Uterus (tissue), 3 donors: ENCODE measurements at regions not wholly inside any gene's neighbourhood (a gene's known extent, or its start where the extent isn't known, plus 50 kb on each side); places are given as distances from the start of the nearest gene placed in this dataset.

Source experiments
- DNase-seq, 2 donors: peaks; one replicate each; pipeline ENCODE4 v3.0.0-alpha.2; 2019 to 2020
- H3K27ac ChIP-seq, 2 donors: fragments of 200-600 bp; sonication (generic); 1 replicate in 1 of 2; 2 replicates in 1 of 2; pipeline ENCODE4 v1.5.1; 2016 to 2018
- H3K27me3 ChIP-seq, 2 donors: fragments of 200-600 bp; sonication (generic); one replicate each; pipeline ENCODE4 v1.5.1; 2018 to 2019; ENCODE audit warnings: control low read depth in 1 of 2
- H3K36me3 ChIP-seq, 2 donors: fragments of 200-600 bp; sonication (generic); one replicate each; pipeline ENCODE4 v1.5.1; 2019; ENCODE audit warnings: control low read depth in 1 of 2
- H3K4me1 ChIP-seq, 2 donors: fragments of 200-600 bp; sonication (generic); one replicate each; pipeline ENCODE4 v1.5.1; 2018 to 2019; ENCODE audit warnings: control low read depth in 1 of 2
- H3K4me3 ChIP-seq, 2 donors: fragments of 200-600 bp; sonication (generic); 1 replicate in 1 of 2; 2 replicates in 1 of 2; pipeline ENCODE4 v1.5.1; 2018 to 2019; ENCODE audit warnings: mild to moderate bottlenecking in 1 of 2
- H3K9me3 ChIP-seq, 2 donors: fragments of 200-600 bp; sonication (generic); one replicate each; pipeline ENCODE4 v1.5.1; 2019; ENCODE audit warnings: control low read depth in 1 of 2
- POLR2A ChIP-seq, 2 donors: fragments of 450-650 bp; IDR thresholded peaks; one replicate each; pipeline ENCODE4 v1.6.1; 2016; ENCODE audit warnings: antibody characterized with exemption in 2 of 2, mild to moderate bottlenecking in 1 of 2, moderate library complexity in 1 of 2
- intact Hi-C: fragments of 100-400 bp; cut with DNase I; formaldehyde crosslinking; loops from one replicate; pipeline ENCODE4 v1.15.1; 2023; ENCODE audit warnings: low total_unique reads
- TF ChIP-seq, protein P1 (sequence below), 4 experiments: fragments of 200-600 bp in 2 of 4; fragments of 450-650 bp in 2 of 4; sonication (generic) in 2 of 4; IDR thresholded peaks; one replicate each; pipeline ENCODE4 v1.5.1; 2016 to 2019; ENCODE audit warnings: antibody characterized with exemption in 4 of 4, mild to moderate bottlenecking in 2 of 4, moderate library complexity in 1 of 4
- donor health status: DM: yes; HTN: yes; CAD: no.

DNA sequence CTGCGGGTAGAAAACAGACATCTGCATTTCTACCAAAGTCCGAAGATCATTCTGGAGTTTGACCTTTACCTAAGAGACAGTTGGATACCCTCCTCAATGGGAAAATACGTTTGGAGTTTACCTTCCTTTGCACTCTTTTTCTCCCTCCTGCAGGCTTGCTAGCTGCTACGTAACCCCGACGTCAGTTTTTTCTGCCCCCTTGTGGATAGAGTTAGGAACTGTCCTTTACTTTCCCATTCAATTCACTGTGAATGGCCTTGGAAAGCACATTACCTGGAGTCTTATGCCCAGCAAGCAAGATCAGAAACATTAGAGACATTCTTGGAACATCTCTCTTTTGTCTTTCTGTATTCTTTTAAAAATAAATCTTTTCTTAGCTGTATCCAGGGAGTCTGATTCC is 250.7 kb downstream of the NAP1L3 start:
- Histone ChIP-seq H3K27me3 (peaks cover 0 to 5% of the 10 kb centered on the region in 2 donors), H3K4me3 (no peak overlapping the region), H3K4me1 (no peaks in the 10 kb centered on the region), H3K9me3 (no peaks in the 10 kb centered on the region), H3K27ac (no peak overlapping the region), H3K36me3 (no peaks in the 10 kb centered on the region)
- no peak for TF ChIP-seq POLR2A (IDR thresholded peaks at IDR 0.05)
- TF ChIP-seq, protein P1, sequence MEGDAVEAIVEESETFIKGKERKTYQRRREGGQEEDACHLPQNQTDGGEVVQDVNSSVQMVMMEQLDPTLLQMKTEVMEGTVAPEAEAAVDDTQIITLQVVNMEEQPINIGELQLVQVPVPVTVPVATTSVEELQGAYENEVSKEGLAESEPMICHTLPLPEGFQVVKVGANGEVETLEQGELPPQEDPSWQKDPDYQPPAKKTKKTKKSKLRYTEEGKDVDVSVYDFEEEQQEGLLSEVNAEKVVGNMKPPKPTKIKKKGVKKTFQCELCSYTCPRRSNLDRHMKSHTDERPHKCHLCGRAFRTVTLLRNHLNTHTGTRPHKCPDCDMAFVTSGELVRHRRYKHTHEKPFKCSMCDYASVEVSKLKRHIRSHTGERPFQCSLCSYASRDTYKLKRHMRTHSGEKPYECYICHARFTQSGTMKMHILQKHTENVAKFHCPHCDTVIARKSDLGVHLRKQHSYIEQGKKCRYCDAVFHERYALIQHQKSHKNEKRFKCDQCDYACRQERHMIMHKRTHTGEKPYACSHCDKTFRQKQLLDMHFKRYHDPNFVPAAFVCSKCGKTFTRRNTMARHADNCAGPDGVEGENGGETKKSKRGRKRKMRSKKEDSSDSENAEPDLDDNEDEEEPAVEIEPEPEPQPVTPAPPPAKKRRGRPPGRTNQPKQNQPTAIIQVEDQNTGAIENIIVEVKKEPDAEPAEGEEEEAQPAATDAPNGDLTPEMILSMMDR (IDR thresholded peaks at IDR 0.05): peak; percentile 14 to 19 (median 18)
- no peak for DNase-seq
- intact Hi-C loops: no loop called here

DNA sequence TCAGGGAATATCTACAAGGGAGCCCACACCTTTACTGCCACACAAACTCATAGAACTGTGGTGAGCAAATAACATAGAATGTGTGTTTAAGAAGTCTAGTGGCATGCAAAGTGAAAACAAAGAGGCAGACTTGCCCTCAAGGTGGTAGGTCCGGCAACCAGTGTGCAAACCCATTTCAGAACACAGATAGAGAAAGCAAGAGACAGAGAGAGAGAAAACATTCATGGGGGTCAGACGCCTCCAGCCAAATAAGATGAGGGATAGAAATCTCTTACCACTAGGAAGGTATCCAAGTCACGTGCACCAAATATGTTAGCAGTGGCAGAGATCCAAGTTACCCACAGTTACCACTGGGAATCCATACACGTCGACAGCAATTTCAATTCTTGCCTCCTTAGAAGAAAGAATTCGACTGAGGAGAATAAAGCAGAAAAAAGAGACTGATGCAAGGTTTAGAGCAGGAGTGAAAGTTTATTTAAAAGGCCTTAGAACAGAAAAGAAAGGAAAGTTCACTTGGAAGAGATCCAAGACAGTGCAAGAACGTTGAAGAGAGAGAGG is 252.8 kb downstream of the NAP1L3 start:
- Histone ChIP-seq H3K27me3 (no peaks in the 10 kb centered on the region), H3K4me3 (no peak overlapping the region), H3K36me3 (no peaks in the 10 kb centered on the region), H3K27ac (no peak overlapping the region), H3K9me3 (no peaks in the 10 kb centered on the region), H3K4me1 (no peaks in the 10 kb centered on the region)
- TF ChIP-seq, protein P1 (IDR thresholded peaks at IDR 0.05): no peak
- TF ChIP-seq POLR2A (IDR thresholded peaks at IDR 0.05): no peak
- intact Hi-C loops: no loop called here
- no peak for DNase-seq

DNA sequence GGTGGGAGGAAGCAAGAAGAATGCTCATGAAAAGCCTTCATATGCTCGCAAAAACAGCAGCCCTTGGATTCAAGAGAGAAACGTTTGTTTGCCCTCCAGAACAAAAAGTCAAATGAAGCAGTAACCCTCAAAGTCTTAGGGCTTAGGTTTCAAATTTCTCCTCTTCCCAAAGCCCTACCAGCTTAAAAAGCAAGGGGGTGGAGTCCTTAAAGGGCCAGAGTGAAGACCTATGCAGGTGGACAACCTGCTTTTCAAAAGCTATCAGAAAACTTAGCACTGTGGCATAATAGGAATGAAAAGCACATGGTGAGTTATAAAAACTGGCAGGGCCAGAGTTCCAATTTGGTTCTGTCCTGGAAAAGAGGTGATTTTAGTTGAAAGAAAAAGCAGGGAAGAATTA is 253.3 kb downstream of the NAP1L3 start:
- intact Hi-C loops: no loop called here
- Histone ChIP-seq H3K27me3 (no peaks in the 10 kb centered on the region), H3K9me3 (no peaks in the 10 kb centered on the region), H3K27ac (no peak overlapping the region), H3K4me1 (no peaks in the 10 kb centered on the region), H3K4me3 (no peak overlapping the region), H3K36me3 (no peaks in the 10 kb centered on the region)
- TF ChIP-seq, protein P1 (IDR thresholded peaks at IDR 0.05): no peak
- no peak for TF ChIP-seq POLR2A (IDR thresholded peaks at IDR 0.05)
- DNase-seq: no peak

DNA sequence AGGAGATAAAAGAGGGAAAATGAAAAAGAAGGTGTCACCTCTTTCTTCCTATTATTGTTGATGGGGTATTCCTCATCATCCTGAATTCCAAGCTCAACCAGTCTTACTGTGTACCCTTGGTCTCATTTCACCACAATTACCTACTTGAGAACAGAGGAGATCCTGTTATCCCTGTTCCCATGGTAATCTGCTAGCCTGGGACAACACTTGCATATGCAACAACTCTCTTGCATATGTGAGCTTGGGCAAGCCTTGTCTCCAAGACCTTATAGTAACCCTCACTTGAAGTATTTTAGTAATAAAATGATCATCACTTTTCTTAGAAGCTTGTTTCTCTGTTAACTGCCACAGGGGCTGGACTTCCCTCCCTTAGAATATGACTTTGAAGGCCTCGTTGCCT is 253.7 kb downstream of the NAP1L3 start:
- Histone ChIP-seq H3K27ac (no peak overlapping the region), H3K36me3 (no peaks in the 10 kb centered on the region), H3K4me3 (no peak overlapping the region), H3K4me1 (no peaks in the 10 kb centered on the region), H3K9me3 (no peaks in the 10 kb centered on the region), H3K27me3 (no peaks in the 10 kb centered on the region)
- intact Hi-C loops: no loop called here
- TF ChIP-seq, protein P1 (IDR thresholded peaks at IDR 0.05): no peak
- TF ChIP-seq POLR2A (IDR thresholded peaks at IDR 0.05): no peak
- no peak for DNase-seq

DNA sequence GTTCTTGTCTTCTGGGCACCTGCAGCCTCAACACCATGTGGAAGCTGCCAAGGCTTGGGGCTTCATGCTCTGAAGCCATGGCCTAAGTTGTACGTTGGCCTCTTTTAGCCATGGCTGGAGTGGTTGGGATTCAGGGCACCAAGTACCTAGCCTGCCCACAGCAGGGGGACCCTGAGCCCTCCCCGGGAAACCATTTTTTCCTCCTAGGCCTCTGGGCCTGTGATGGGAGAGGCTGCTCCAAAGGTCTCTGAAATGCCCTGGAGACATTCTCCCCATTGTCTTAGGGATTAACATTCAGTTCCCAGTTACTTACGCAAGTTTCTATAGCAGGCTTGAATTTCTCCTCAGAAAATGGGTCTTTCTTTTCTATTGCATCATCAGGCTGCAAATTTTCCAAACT is 269.3 kb downstream of the NAP1L3 start:
- TF ChIP-seq POLR2A (IDR thresholded peaks at IDR 0.05): no peak
- TF ChIP-seq, protein P1 (IDR thresholded peaks at IDR 0.05): no peak
- H3K4me1 ChIP-seq: no peaks in the 10 kb centered on the region
- no peaks in the 10 kb centered on the region for H3K36me3 ChIP-seq
- H3K9me3 ChIP-seq: no peaks in the 10 kb centered on the region
- no peak overlapping the region for H3K4me3 ChIP-seq
- no peaks in the 10 kb centered on the region for H3K27me3 ChIP-seq
- H3K27ac ChIP-seq: no peak overlapping the region
- no peak for DNase-seq
- intact Hi-C loops: no loop called here
